Liver (tissue), 8 donors: ENCODE measurements at regions not wholly inside any gene's neighbourhood (a gene's known extent, or its start where the extent isn't known, plus 50 kb on each side); places are given as distances from the start of the nearest gene placed in this dataset.

ENCODE experiments used
- DNase-seq: peaks from one replicate; pipeline ENCODE4 v3.0.0-alpha.2; 2017; ENCODE audit warnings: low spot score
- H3K27ac ChIP-seq, 2 donors: one replicate each; pipeline ENCODE4 v1.7.0; 2013; ENCODE audit warnings: inconsistent platforms in 2 of 2, low read length in 2 of 2, control low read depth in 1 of 2, low read depth in 1 of 2, mild to moderate bottlenecking in 1 of 2
- H3K27me3 ChIP-seq, 4 donors: one replicate each; pipeline versions ENCODE4 v1.6.1 to v1.7.0; 2013; ENCODE audit warnings: low read length in 3 of 4, inconsistent platforms in 1 of 4, mild to moderate bottlenecking in 1 of 4, moderate library complexity in 1 of 4; ENCODE audit not compliant: control insufficient read depth in 4 of 4, insufficient read depth in 4 of 4
- H3K36me3 ChIP-seq, 4 donors: one replicate each; pipeline versions ENCODE4 v1.6.1 to v1.7.0; 2013; ENCODE audit warnings: low read length in 3 of 4, mild to moderate bottlenecking in 3 of 4, low read depth in 1 of 4, moderate library complexity in 1 of 4; ENCODE audit not compliant: control insufficient read depth in 4 of 4, insufficient read depth in 3 of 4
- H3K4me1 ChIP-seq, 4 donors: one replicate each; pipeline versions ENCODE4 v1.6.1 to v1.7.0; 2013; ENCODE audit warnings: low read length in 3 of 4, mild to moderate bottlenecking in 3 of 4, moderate library complexity in 1 of 4; ENCODE audit not compliant: control insufficient read depth in 4 of 4, insufficient read depth in 4 of 4
- H3K4me3 ChIP-seq, 3 donors: one replicate each; pipeline versions ENCODE4 v1.6.1 to v1.7.0; 2013; ENCODE audit warnings: low read length in 3 of 3, control low read depth in 1 of 3, low read depth in 1 of 3, mild to moderate bottlenecking in 1 of 3
- H3K9ac ChIP-seq, 2 donors: one replicate each; pipeline ENCODE4 v1.7.0; 2013; ENCODE audit warnings: low read length in 2 of 2, mild to moderate bottlenecking in 2 of 2, moderate library complexity in 2 of 2, control low read depth in 1 of 2, low read depth in 1 of 2
- H3K9me3 ChIP-seq, 4 donors: one replicate each; pipeline versions ENCODE4 v1.6.1 to v1.7.0; 2013; ENCODE audit warnings: low read length in 3 of 4; ENCODE audit not compliant: control insufficient read depth in 4 of 4
- ATF3 ChIP-seq: IDR thresholded peaks from 2 replicates; pipeline ENCODE4 v1.6.1; 2016; ENCODE audit warnings: antibody characterized with exemption
- CTCF ChIP-seq: fragments of 150-350 bp; IDR thresholded peaks from 2 replicates; pipeline ENCODE4 v1.5.1; 2017; ENCODE audit warnings: improper control_type of control experiment, low read depth, low read length; ENCODE audit not compliant: missing input control
- EGR1 ChIP-seq, 2 donors: IDR thresholded peaks; 2 replicates each; pipeline ENCODE4 v1.6.1; 2016 to 2018; ENCODE audit warnings: antibody characterized with exemption in 2 of 2, low read depth in 2 of 2
- FOXA1 ChIP-seq: IDR thresholded peaks from 2 replicates; pipeline ENCODE4 v1.6.1; 2016; ENCODE audit warnings: antibody characterized with exemption
- FOXA2 ChIP-seq: IDR thresholded peaks from 2 replicates; pipeline ENCODE4 v1.6.1; 2016; ENCODE audit warnings: antibody characterized with exemption
- GABPA ChIP-seq, 2 donors: IDR thresholded peaks in 1 of 2; conservative IDR thresholded peaks in 1 of 2; 2 replicates each; pipeline ENCODE4 v1.6.1; 2016; ENCODE audit warnings: antibody characterized with exemption in 2 of 2, mild to moderate bottlenecking in 1 of 2, moderate library complexity in 1 of 2
- HNF4A ChIP-seq, 2 donors: conservative IDR thresholded peaks; 2 replicates each; pipeline ENCODE4 v1.6.1; 2016; ENCODE audit warnings: antibody characterized with exemption in 2 of 2, mild to moderate bottlenecking in 2 of 2
- JUND ChIP-seq, 2 donors: IDR thresholded peaks; 2 replicates each; pipeline ENCODE4 v1.6.1; 2016; ENCODE audit warnings: antibody characterized with exemption in 2 of 2
- MAX ChIP-seq: IDR thresholded peaks from 2 replicates; pipeline ENCODE4 v1.6.1; 2016; ENCODE audit warnings: antibody characterized with exemption
- NR2F2 ChIP-seq: IDR thresholded peaks from 2 replicates; pipeline ENCODE4 v1.6.1; 2016; ENCODE audit warnings: antibody characterized with exemption
- RXRA ChIP-seq, 2 donors: IDR thresholded peaks; 2 replicates each; pipeline ENCODE4 v1.6.1; 2017 to 2018; ENCODE audit warnings: antibody characterized with exemption in 2 of 2, mild to moderate bottlenecking in 1 of 2
- TAF1 ChIP-seq: conservative IDR thresholded peaks from 2 replicates; pipeline ENCODE4 v1.6.1; 2016; ENCODE audit warnings: antibody characterized with exemption, mild to moderate bottlenecking
- YY1 ChIP-seq: IDR thresholded peaks from 2 replicates; pipeline ENCODE4 v1.6.1; 2016; ENCODE audit warnings: antibody characterized with exemption, mild to moderate bottlenecking
- ZBTB33 ChIP-seq: IDR thresholded peaks from 2 replicates; pipeline ENCODE4 v1.6.1; 2016; ENCODE audit warnings: antibody characterized with exemption
- WGBS: extraction: QIAGEN DNeasy Blood & Tissue Kit; methylation state at CpG from one replicate; pipeline ENCODE4 v1.1.7; 2013; 5-methylcytosine and 5-hydroxymethylcytosine counted together
- donor health status: healthy.
- donor health status: healthy.
- donor health status: healthy.
- donor health status: healthy.
- donor health status: healthy.

- H3K4me1 ChIP-seq: no peaks in the 10 kb centered on the region
- no peak for DNase-seq
- TF ChIP-seq YY1 (no peak), RXRA (IDR thresholded peaks at IDR 0.05) (no peak), ZBTB33 (no peak), FOXA2 (no peak), EGR1 (IDR thresholded peaks at IDR 0.05; ENCODE audit: low read depth in 2 of 2) (no peak)
- H3K4me3 ChIP-seq: no peak overlapping the region
- 29% methylated on average over 4 of the region's 4 CpGs for WGBS
- no peak overlapping the region for H3K9ac ChIP-seq
- peaks cover 0 to 3% (median 0%) of the 10 kb centered on the region in 4 donors for H3K27me3 ChIP-seq
- H3K9me3 ChIP-seq: no peaks in the 10 kb centered on the region
- no peaks in the 10 kb centered on the region for H3K36me3 ChIP-seq
- H3K27ac ChIP-seq: no peak overlapping the region
Measured at GRCh38 chr11:109132539-109132938, 289.5 kb upstream of the C11orf87 start.

- no peak overlapping the region for H3K4me3 ChIP-seq
- no peak for DNase-seq
- 65% methylated on average over 4 of the region's 4 CpGs for WGBS
- no peaks in the 10 kb centered on the region for H3K9me3 ChIP-seq
- peaks cover 0 to 3% (median 0%) of the 10 kb centered on the region in 4 donors for H3K27me3 ChIP-seq
- no peaks in the 10 kb centered on the region for H3K36me3 ChIP-seq
- no peaks in the 10 kb centered on the region for H3K4me1 ChIP-seq
- no peak overlapping the region for H3K27ac ChIP-seq
- no peak overlapping the region for H3K9ac ChIP-seq
- TF ChIP-seq FOXA1 (no peak), TAF1 (no peak), MAX (no peak), JUND (IDR thresholded peaks at IDR 0.05) (no peak), RXRA (IDR thresholded peaks at IDR 0.05) (no peak), FOXA2 (no peak), HNF4A (conservative IDR thresholded peaks at IDR 0.05) (no peak), YY1 (no peak), NR2F2 (no peak), CTCF (no peak)
Measured at GRCh38 chr11:109133159-109133558, 288.8 kb upstream of the C11orf87 start.

GRCh38 chr11:109135627-109136026, 286.4 kb upstream of the C11orf87 start:
- no peak for DNase-seq
- H3K36me3 ChIP-seq: no peaks in the 10 kb centered on the region
- no peak overlapping the region for H3K9ac ChIP-seq
- peaks cover 0 to 3% (median 0%) of the 10 kb centered on the region in 4 donors for H3K27me3 ChIP-seq
- H3K4me1 ChIP-seq: no peaks in the 10 kb centered on the region
- WGBS: 65% methylated on average over 2 of the region's 2 CpGs
- H3K4me3 ChIP-seq: no peak overlapping the region
- no peaks in the 10 kb centered on the region for H3K9me3 ChIP-seq
- TF ChIP-seq GABPA (IDR thresholded peaks at IDR 0.05 in 1 of 2, conservative IDR thresholded peaks at IDR 0.05 in 1 of 2) (no peak), ZBTB33 (no peak), FOXA2 (no peak), MAX (no peak), ATF3 (no peak), JUND (IDR thresholded peaks at IDR 0.05) (no peak)
- H3K27ac ChIP-seq: no peak overlapping the region
